ENCODE measurements at regions not wholly inside any gene's neighbourhood (a gene's known extent, or its start where the extent isn't known, plus 50 kb on each side); places are given as distances from the start of the nearest gene placed in this dataset.

GRCh38 chr11:25408146-25408545 lies 911.3 kb downstream of the LUZP2 start:
- H3K4ac ChIP-seq (ENCODE audit: low read length): no peak overlapping the region
- no peak overlapping the region for H2BK120ac ChIP-seq (ENCODE audit: low read depth, low read length)
- H4K8ac ChIP-seq (ENCODE audit: low read depth, low read length): no peak overlapping the region
- H3K9ac ChIP-seq (ENCODE audit: low read depth, low read length, poor library complexity): no peak overlapping the region
- no peak overlapping the region for H2AFZ ChIP-seq (ENCODE audit: low read length)
- H3K27ac ChIP-seq (replicated peaks; ENCODE audit: low read length): no peak overlapping the region
- H2BK12ac ChIP-seq (ENCODE audit: low read length): no peak overlapping the region
- H3K14ac ChIP-seq (ENCODE audit: low read length): no peak overlapping the region
- no peak for DNase-seq (ENCODE audit: low spot score)
- no peak overlapping the region for H3K23ac ChIP-seq (ENCODE audit: low read depth, low read length, poor library complexity)
- H3K4me2 ChIP-seq (ENCODE audit: insufficient read depth, low read length, poor library complexity, severe bottlenecking): no peak overlapping the region
- no peak overlapping the region for H2BK15ac ChIP-seq (ENCODE audit: low read length)
- no peaks in the 10 kb centered on the region for H3K79me1 ChIP-seq (ENCODE audit: low read depth, low read length)
- WGBS, 2 donors (ENCODE audit: extremely low coverage in 2 of 2, insufficient read length in 2 of 2, insufficient replicate concordance in 1 of 2): no CpG with 5 or more reads among the region's 1 CpG
- H3K27me3 ChIP-seq (ENCODE audit: control insufficient read depth in 3 of 3, insufficient read depth in 3 of 3, low read depth in 1 of 3, low read length in 3 of 3): no peaks in the 10 kb centered on the region
- no peak overlapping the region for H3K4me3 ChIP-seq (ENCODE audit: low read length in 2 of 2)
- no peak overlapping the region for H2BK5ac ChIP-seq (ENCODE audit: low read length)
- no peak overlapping the region for H4K91ac ChIP-seq (ENCODE audit: low read depth, low read length, poor library complexity)
- H3K18ac ChIP-seq (ENCODE audit: low read length): no peak overlapping the region
- H3K9me3 ChIP-seq (replicated peaks in 1 of 2; ENCODE audit: control insufficient read depth in 2 of 2, insufficient read depth in 1 of 2, low read depth in 1 of 2, low read length in 2 of 2): no peaks in the 10 kb centered on the region
- no peak overlapping the region for H2AK5ac ChIP-seq (ENCODE audit: low read depth, low read length)
- no peaks in the 10 kb centered on the region for H3K36me3 ChIP-seq (replicated peaks in 1 of 2; ENCODE audit: control insufficient read depth in 2 of 2, insufficient read depth in 2 of 2, low read length in 2 of 2)
- no peaks in the 10 kb centered on the region for H3K4me1 ChIP-seq (ENCODE audit: control insufficient read depth in 2 of 2, insufficient read depth in 1 of 2, low read depth in 1 of 2, low read length in 2 of 2)

- WGBS, 2 donors (ENCODE audit: extremely low coverage in 2 of 2, insufficient read length in 2 of 2, insufficient replicate concordance in 1 of 2): no CpG with 5 or more reads among the region's 3 CpGs
- Histone ChIP-seq H2BK12ac (ENCODE audit: low read length) (no peak overlapping the region), H3K4me1 (ENCODE audit: control insufficient read depth in 2 of 2, insufficient read depth in 1 of 2, low read depth in 1 of 2, low read length in 2 of 2) (no peaks in the 10 kb centered on the region), H3K27ac (replicated peaks; ENCODE audit: low read length) (no peak overlapping the region), H3K18ac (ENCODE audit: low read length) (no peak overlapping the region), H3K4me3 (ENCODE audit: low read length in 2 of 2) (no peak overlapping the region), H3K14ac (ENCODE audit: low read length) (no peak overlapping the region), H3K4me2 (ENCODE audit: insufficient read depth, low read length, poor library complexity, severe bottlenecking) (no peak overlapping the region), H3K79me1 (ENCODE audit: low read depth, low read length) (no peaks in the 10 kb centered on the region), H4K91ac (ENCODE audit: low read depth, low read length, poor library complexity) (no peak overlapping the region), H3K4ac (ENCODE audit: low read length) (no peak overlapping the region), H2BK5ac (ENCODE audit: low read length) (no peak overlapping the region), H4K8ac (ENCODE audit: low read depth, low read length) (no peak overlapping the region), H2BK15ac (ENCODE audit: low read length) (no peak overlapping the region), H3K9me3 (replicated peaks in 1 of 2; ENCODE audit: control insufficient read depth in 2 of 2, insufficient read depth in 1 of 2, low read depth in 1 of 2, low read length in 2 of 2) (no peaks in the 10 kb centered on the region), H2BK120ac (ENCODE audit: low read depth, low read length) (no peak overlapping the region), H3K36me3 (replicated peaks in 1 of 2; ENCODE audit: control insufficient read depth in 2 of 2, insufficient read depth in 2 of 2, low read length in 2 of 2) (no peaks in the 10 kb centered on the region), H3K27me3 (ENCODE audit: control insufficient read depth in 3 of 3, insufficient read depth in 3 of 3, low read depth in 1 of 3, low read length in 3 of 3) (no peaks in the 10 kb centered on the region), H2AFZ (ENCODE audit: low read length) (no peak overlapping the region), H3K9ac (ENCODE audit: low read depth, low read length, poor library complexity) (no peak overlapping the region), H3K23ac (ENCODE audit: low read depth, low read length, poor library complexity) (no peak overlapping the region), H2AK5ac (ENCODE audit: low read depth, low read length) (no peak overlapping the region)
- no peak for DNase-seq (ENCODE audit: low spot score)
Observed at GRCh38 chr11:25415793-25416192, 916.1 kb upstream of the ANO3 start.

GRCh38 chr11:25423436-25424199 lies 908.3 kb upstream of the ANO3 start:
- no CpG with 5 or more reads among the region's 9 CpGs for WGBS, 2 donors (ENCODE audit: extremely low coverage in 2 of 2, insufficient read length in 2 of 2, insufficient replicate concordance in 1 of 2)
- Histone ChIP-seq H2BK5ac (ENCODE audit: low read length) (no peak overlapping the region), H3K4ac (ENCODE audit: low read length) (no peak overlapping the region), H3K14ac (ENCODE audit: low read length) (no peak overlapping the region), H3K18ac (ENCODE audit: low read length) (no peak overlapping the region), H3K36me3 (replicated peaks in 1 of 2; ENCODE audit: control insufficient read depth in 2 of 2, insufficient read depth in 2 of 2, low read length in 2 of 2) (no peaks in the 10 kb centered on the region), H3K9me3 (replicated peaks in 1 of 2; ENCODE audit: control insufficient read depth in 2 of 2, insufficient read depth in 1 of 2, low read depth in 1 of 2, low read length in 2 of 2) (no peaks in the 10 kb centered on the region), H2AK5ac (ENCODE audit: low read depth, low read length) (no peak overlapping the region), H3K9ac (ENCODE audit: low read depth, low read length, poor library complexity) (no peak overlapping the region), H3K4me3 (ENCODE audit: low read length in 2 of 2) (no peak overlapping the region), H4K8ac (ENCODE audit: low read depth, low read length) (no peak overlapping the region), H2AFZ (ENCODE audit: low read length) (peak overlapping the region; percentile 29), H2BK120ac (ENCODE audit: low read depth, low read length) (no peak overlapping the region), H4K91ac (ENCODE audit: low read depth, low read length, poor library complexity) (no peak overlapping the region), H3K4me1 (ENCODE audit: control insufficient read depth in 2 of 2, insufficient read depth in 1 of 2, low read depth in 1 of 2, low read length in 2 of 2) (no peaks in the 10 kb centered on the region), H2BK12ac (ENCODE audit: low read length) (no peak overlapping the region), H3K23ac (ENCODE audit: low read depth, low read length, poor library complexity) (no peak overlapping the region), H3K79me1 (ENCODE audit: low read depth, low read length) (no peaks in the 10 kb centered on the region), H3K4me2 (ENCODE audit: insufficient read depth, low read length, poor library complexity, severe bottlenecking) (no peak overlapping the region), H3K27ac (replicated peaks; ENCODE audit: low read length) (no peak overlapping the region), H2BK15ac (ENCODE audit: low read length) (no peak overlapping the region), H3K27me3 (ENCODE audit: control insufficient read depth in 3 of 3, insufficient read depth in 3 of 3, low read depth in 1 of 3, low read length in 3 of 3) (no peaks in the 10 kb centered on the region)
- DNase-seq (ENCODE audit: low spot score): no peak

- H3K9me3 ChIP-seq (replicated peaks in 1 of 2; ENCODE audit: control insufficient read depth in 2 of 2, insufficient read depth in 1 of 2, low read depth in 1 of 2, low read length in 2 of 2): no peaks in the 10 kb centered on the region
Observed at GRCh38 chr11:25432376-25432775, 899.6 kb upstream of the ANO3 start.

More at GRCh38 chr11:25432376-25432775, 899.6 kb upstream of the ANO3 start:
- H3K27me3 ChIP-seq (ENCODE audit: control insufficient read depth in 3 of 3, insufficient read depth in 3 of 3, low read depth in 1 of 3, low read length in 3 of 3): no peaks in the 10 kb centered on the region
- H3K4me3 ChIP-seq (ENCODE audit: low read length in 2 of 2): no peak overlapping the region
- no peak overlapping the region for H4K8ac ChIP-seq (ENCODE audit: low read depth, low read length)
- no peak overlapping the region for H2BK15ac ChIP-seq (ENCODE audit: low read length)
- H3K9ac ChIP-seq (ENCODE audit: low read depth, low read length, poor library complexity): no peak overlapping the region
- H3K4me1 ChIP-seq (ENCODE audit: control insufficient read depth in 2 of 2, insufficient read depth in 1 of 2, low read depth in 1 of 2, low read length in 2 of 2): no peaks in the 10 kb centered on the region
- no peak overlapping the region for H3K23ac ChIP-seq (ENCODE audit: low read depth, low read length, poor library complexity)
- no peak overlapping the region for H3K4me2 ChIP-seq (ENCODE audit: insufficient read depth, low read length, poor library complexity, severe bottlenecking)
- H2AK5ac ChIP-seq (ENCODE audit: low read depth, low read length): no peak overlapping the region
- WGBS, 2 donors (ENCODE audit: extremely low coverage in 2 of 2, insufficient read length in 2 of 2, insufficient replicate concordance in 1 of 2): no CpG with 5 or more reads among the region's 2 CpGs
- no peak overlapping the region for H2AFZ ChIP-seq (ENCODE audit: low read length)
- no peak overlapping the region for H2BK5ac ChIP-seq (ENCODE audit: low read length)
- H3K36me3 ChIP-seq (replicated peaks in 1 of 2; ENCODE audit: control insufficient read depth in 2 of 2, insufficient read depth in 2 of 2, low read length in 2 of 2): no peaks in the 10 kb centered on the region
- H3K4ac ChIP-seq (ENCODE audit: low read length): no peak overlapping the region
- no peak overlapping the region for H3K27ac ChIP-seq (replicated peaks; ENCODE audit: low read length)
- no peak overlapping the region for H3K18ac ChIP-seq (ENCODE audit: low read length)
- H2BK12ac ChIP-seq (ENCODE audit: low read length): no peak overlapping the region
- no peak overlapping the region for H2BK120ac ChIP-seq (ENCODE audit: low read depth, low read length)
- no peak overlapping the region for H4K91ac ChIP-seq (ENCODE audit: low read depth, low read length, poor library complexity)
- no peak for DNase-seq (ENCODE audit: low spot score)
- no peak overlapping the region for H3K14ac ChIP-seq (ENCODE audit: low read length)
- no peaks in the 10 kb centered on the region for H3K79me1 ChIP-seq (ENCODE audit: low read depth, low read length)

Data from neuronal stem cell (in vitro differentiated cells).